ENCODE measurements at regions not wholly inside any gene's neighbourhood (a gene's known extent, or its start where the extent isn't known, plus 50 kb on each side); places are given as distances from the start of the nearest gene placed in this dataset.
"Not testable (repeated sequence)": the region's sequence is repeated elsewhere in the genome, so short reads cannot be mapped to it uniquely, and the experiment has no call there.

- no peak for TF ChIP-seq CTCF (IDR thresholded peaks at IDR 0.05; ENCODE audit: low read depth, low read length)
- H3K4me3 ChIP-seq (ENCODE audit: low read depth, low read length): no peak overlapping the region
Observed at GRCh38 chr1:229908689-229909088, 158.3 kb upstream of the GALNT2 start.

- TF ChIP-seq CTCF (IDR thresholded peaks at IDR 0.05; ENCODE audit: low read depth, low read length): no peak
Observed at GRCh38 chr1:229913489-229913888, 153.5 kb upstream of the GALNT2 start.

GRCh38 chr1:229919488-229919887, 147.6 kb upstream of the GALNT2 start:
- H3K4me3 ChIP-seq (ENCODE audit: low read depth, low read length): not testable (repeated sequence)

More at GRCh38 chr1:229913489-229913888, 153.5 kb upstream of the GALNT2 start:
- H3K4me3 ChIP-seq (ENCODE audit: low read depth, low read length): no peak overlapping the region

GRCh38 chr1:229920683-229921082, 146.4 kb upstream of the GALNT2 start:
- H3K4me3 ChIP-seq (ENCODE audit: low read depth, low read length): no peak overlapping the region
- no peak for TF ChIP-seq CTCF (IDR thresholded peaks at IDR 0.05; ENCODE audit: low read depth, low read length)

- no peak for TF ChIP-seq CTCF (IDR thresholded peaks at IDR 0.05; ENCODE audit: low read depth, low read length)
- H3K4me3 ChIP-seq (ENCODE audit: low read depth, low read length): no peak overlapping the region
Observed at GRCh38 chr1:229922249-229922648, 144.8 kb upstream of the GALNT2 start.

- no peak overlapping the region for H3K4me3 ChIP-seq (ENCODE audit: low read depth, low read length)
- no peak for TF ChIP-seq CTCF (IDR thresholded peaks at IDR 0.05; ENCODE audit: low read depth, low read length)
Observed at GRCh38 chr1:229924639-229925038, 142.4 kb upstream of the GALNT2 start.

GRCh38 chr1:229928767-229929166, 138.3 kb upstream of the GALNT2 start:
- no peak overlapping the region for H3K4me3 ChIP-seq (ENCODE audit: low read depth, low read length)
- no peak for TF ChIP-seq CTCF (IDR thresholded peaks at IDR 0.05; ENCODE audit: low read depth, low read length)

GRCh38 chr1:229931751-229932150, 135.3 kb upstream of the GALNT2 start:
- not testable (repeated sequence) for H3K4me3 ChIP-seq (ENCODE audit: low read depth, low read length)

GRCh38 chr1:229935157-229935556, 131.9 kb upstream of the GALNT2 start:
- H3K4me3 ChIP-seq (ENCODE audit: low read depth, low read length): not testable (repeated sequence)

Data from WI38 (cell line).